ENCODE measurements at regions not wholly inside any gene's neighbourhood (a gene's known extent, or its start where the extent isn't known, plus 50 kb on each side); places are given as distances from the start of the nearest gene placed in this dataset.
"Not testable (repeated sequence)": the region's sequence is repeated elsewhere in the genome, so short reads cannot be mapped to it uniquely, and the experiment has no call there.

DNA sequence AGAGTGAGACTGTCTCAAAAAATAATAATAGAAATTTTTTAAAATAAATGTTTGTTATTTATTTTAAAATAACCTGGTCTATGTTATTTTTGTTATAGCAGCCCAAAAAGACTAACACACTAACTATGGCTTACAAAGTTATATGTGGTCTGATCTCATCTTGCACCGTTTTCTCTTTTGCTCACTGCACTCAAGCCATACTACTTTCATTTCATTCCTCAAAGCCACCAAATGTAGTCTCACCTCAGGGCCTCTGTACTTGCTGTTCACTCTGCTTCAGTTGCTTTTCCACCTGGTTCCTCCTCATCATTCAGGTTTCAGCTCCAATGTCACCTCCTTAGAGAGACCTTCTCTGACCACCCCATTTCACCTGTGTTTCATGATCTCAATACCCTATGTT, 55.2 kb upstream of the MDM1 start:
- DNase-seq (no peak), ATAC-seq (ENCODE audit: low FRiP score) (no peak)
- no peaks in the 10 kb centered on the region for H3K27me3 ChIP-seq (ENCODE audit: control insufficient read depth in 1 of 2, insufficient read depth in 2 of 2, low read length in 1 of 2)
- H3K4me1 ChIP-seq (ENCODE audit: control insufficient read depth in 1 of 2, insufficient read depth in 2 of 2, low read length in 2 of 2), result no peaks in the 10 kb centered on the region
- no peak overlapping the region for H3K4me3 ChIP-seq (ENCODE audit: low read length in 2 of 2)
- intact Hi-C loops (cut with DNase I), result no loop called here
- H3K27ac ChIP-seq (ENCODE audit: low read depth in 1 of 2, low read length in 2 of 2), result no peak overlapping the region
- peaks cover 3% of the 10 kb centered on the region for H3K9me3 ChIP-seq (ENCODE audit: control insufficient read depth, low read length)
- no peaks in the 10 kb centered on the region for H3K36me3 ChIP-seq (ENCODE audit: control insufficient read depth in 1 of 2, insufficient read depth in 2 of 2, low read length in 1 of 2)
- 81 to 83% methylated on average over 1 of the region's 1 CpG for WGBS, 2 donors

DNA sequence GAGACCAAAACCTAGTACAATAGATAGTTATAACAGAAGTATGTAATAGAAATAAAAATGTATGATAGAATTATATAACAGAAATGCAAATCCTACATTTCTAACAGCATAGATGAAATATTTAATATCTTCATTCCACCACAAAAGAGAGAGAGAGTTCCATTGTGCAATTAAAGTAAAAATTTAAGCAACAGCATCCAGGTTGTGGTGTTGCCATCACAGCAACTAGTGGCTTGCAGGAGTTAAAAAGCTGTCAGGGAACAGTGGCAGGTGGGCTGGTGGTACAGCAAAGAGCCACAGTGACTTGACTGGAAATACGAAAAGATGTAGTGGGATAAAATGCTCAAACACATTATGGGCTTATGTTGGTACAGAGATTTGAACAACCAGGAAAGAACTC, 57.1 kb upstream of the MDM1 start:
- Histone ChIP-seq H3K27me3 (ENCODE audit: control insufficient read depth in 1 of 2, insufficient read depth in 2 of 2, low read length in 1 of 2) (no peaks in the 10 kb centered on the region), H3K4me3 (ENCODE audit: low read length in 2 of 2) (no peak overlapping the region), H3K36me3 (ENCODE audit: control insufficient read depth in 1 of 2, insufficient read depth in 2 of 2, low read length in 1 of 2) (no peaks in the 10 kb centered on the region), H3K9me3 (ENCODE audit: control insufficient read depth, low read length) (peaks cover 3% of the 10 kb centered on the region), H3K4me1 (ENCODE audit: control insufficient read depth in 1 of 2, insufficient read depth in 2 of 2, low read length in 2 of 2) (no peaks in the 10 kb centered on the region), H3K27ac (ENCODE audit: low read depth in 1 of 2, low read length in 2 of 2) (no peak overlapping the region)
- DNase-seq (no peak), ATAC-seq (ENCODE audit: low FRiP score) (no peak)
- WGBS, 2 donors, result 87 to 88% methylated on average over 1 of the region's 1 CpG
- intact Hi-C loops (cut with DNase I), result no loop called here

DNA sequence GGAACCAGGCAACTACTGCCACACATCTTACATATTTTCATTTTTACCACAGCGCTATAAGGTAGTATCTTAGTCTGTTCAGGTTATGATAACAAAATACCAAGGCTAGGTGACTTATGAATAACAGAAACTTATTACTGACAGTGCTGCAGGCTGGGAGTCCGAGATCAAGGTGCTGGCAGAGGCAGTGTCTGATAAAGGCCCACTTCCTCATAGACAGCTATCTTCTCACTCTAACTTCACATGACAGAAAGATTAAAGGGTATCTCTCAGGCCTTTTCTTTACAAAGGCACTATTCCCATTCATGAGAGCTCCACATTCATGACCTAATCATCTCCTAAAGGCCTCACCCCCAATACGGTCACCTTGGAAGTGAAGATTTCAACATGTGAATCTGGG, 59.8 kb upstream of the MDM1 start:
- Histone ChIP-seq H3K9me3 (ENCODE audit: control insufficient read depth, low read length) (peaks cover 3% of the 10 kb centered on the region), H3K27me3 (ENCODE audit: control insufficient read depth in 1 of 2, insufficient read depth in 2 of 2, low read length in 1 of 2) (no peaks in the 10 kb centered on the region), H3K27ac (ENCODE audit: low read depth in 1 of 2, low read length in 2 of 2) (no peak overlapping the region), H3K4me3 (ENCODE audit: low read length in 2 of 2) (no peak overlapping the region), H3K4me1 (ENCODE audit: control insufficient read depth in 1 of 2, insufficient read depth in 2 of 2, low read length in 2 of 2) (no peaks in the 10 kb centered on the region), H3K36me3 (ENCODE audit: control insufficient read depth in 1 of 2, insufficient read depth in 2 of 2, low read length in 1 of 2) (no peaks in the 10 kb centered on the region)
- intact Hi-C loops (cut with DNase I), result no loop called here
- WGBS, 2 donors, result 89 to 96% methylated on average over 3 of the region's 3 CpGs
- ATAC-seq (ENCODE audit: low FRiP score) (no peak), DNase-seq (no peak)

DNA sequence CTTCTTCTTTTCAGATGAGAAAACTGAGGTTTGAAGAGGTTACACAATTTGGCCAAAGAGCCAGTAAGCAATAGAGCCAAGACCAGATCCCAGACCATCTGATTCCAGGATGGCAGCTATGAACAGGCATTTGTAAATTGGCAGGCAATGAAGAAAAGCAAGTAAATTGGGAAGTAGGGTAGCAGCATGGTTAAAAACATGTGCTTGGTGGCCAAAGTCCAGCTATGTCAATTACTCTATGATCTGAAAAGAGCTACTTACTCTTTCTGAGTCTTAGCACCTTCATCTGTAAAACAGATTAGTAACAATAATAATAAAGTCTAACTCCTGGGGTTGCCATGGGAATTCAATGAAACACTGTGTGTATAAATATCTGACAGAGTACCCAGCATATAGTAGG, 60.2 kb upstream of the MDM1 start:
- DNase-seq, result no peak
- Histone ChIP-seq H3K27me3 (ENCODE audit: control insufficient read depth in 1 of 2, insufficient read depth in 2 of 2, low read length in 1 of 2) (no peaks in the 10 kb centered on the region), H3K9me3 (ENCODE audit: control insufficient read depth, low read length) (peaks cover 3% of the 10 kb centered on the region), H3K36me3 (ENCODE audit: control insufficient read depth in 1 of 2, insufficient read depth in 2 of 2, low read length in 1 of 2) (no peaks in the 10 kb centered on the region), H3K4me3 (ENCODE audit: low read length in 2 of 2) (no peak overlapping the region), H3K27ac (ENCODE audit: low read depth in 1 of 2, low read length in 2 of 2) (no peak overlapping the region), H3K4me1 (ENCODE audit: control insufficient read depth in 1 of 2, insufficient read depth in 2 of 2, low read length in 2 of 2) (no peaks in the 10 kb centered on the region)
- intact Hi-C loops (cut with DNase I), result no loop called here
- ATAC-seq (ENCODE audit: low FRiP score), result no peak

DNA sequence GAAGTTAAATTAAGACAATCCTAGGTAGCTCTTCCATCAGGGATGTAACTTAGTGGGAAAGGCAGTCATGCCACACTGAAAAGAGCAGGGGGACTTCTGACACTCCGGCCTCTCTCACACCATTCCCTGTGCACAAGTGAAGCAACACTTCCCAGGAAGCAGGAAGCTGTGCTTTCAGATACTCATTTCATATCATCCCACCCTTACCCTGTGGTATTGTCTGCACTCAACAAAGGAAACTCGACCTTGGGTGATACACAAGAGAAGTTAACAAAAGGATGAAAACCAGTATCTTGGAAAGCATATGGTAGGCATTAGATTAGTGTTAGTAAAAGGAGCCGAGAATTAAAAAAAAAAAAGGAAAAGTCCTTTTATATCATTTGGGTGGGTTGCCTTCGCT, 61.3 kb upstream of the MDM1 start:
- no peaks in the 10 kb centered on the region for H3K36me3 ChIP-seq (ENCODE audit: control insufficient read depth in 1 of 2, insufficient read depth in 2 of 2, low read length in 1 of 2)
- H3K9me3 ChIP-seq (ENCODE audit: control insufficient read depth, low read length), result peaks cover 3% of the 10 kb centered on the region
- no peak overlapping the region for H3K4me3 ChIP-seq (ENCODE audit: low read length in 2 of 2)
- no peaks in the 10 kb centered on the region for H3K27me3 ChIP-seq (ENCODE audit: control insufficient read depth in 1 of 2, insufficient read depth in 2 of 2, low read length in 1 of 2)
- ATAC-seq (ENCODE audit: low FRiP score) (no peak), DNase-seq (no peak)
- H3K27ac ChIP-seq (ENCODE audit: low read depth in 1 of 2, low read length in 2 of 2), result no peak overlapping the region
- 83 to 85% methylated on average over 4 of the region's 4 CpGs for WGBS, 2 donors
- H3K4me1 ChIP-seq (ENCODE audit: control insufficient read depth in 1 of 2, insufficient read depth in 2 of 2, low read length in 2 of 2), result no peaks in the 10 kb centered on the region
- intact Hi-C loops (cut with DNase I), result no loop called here

DNA sequence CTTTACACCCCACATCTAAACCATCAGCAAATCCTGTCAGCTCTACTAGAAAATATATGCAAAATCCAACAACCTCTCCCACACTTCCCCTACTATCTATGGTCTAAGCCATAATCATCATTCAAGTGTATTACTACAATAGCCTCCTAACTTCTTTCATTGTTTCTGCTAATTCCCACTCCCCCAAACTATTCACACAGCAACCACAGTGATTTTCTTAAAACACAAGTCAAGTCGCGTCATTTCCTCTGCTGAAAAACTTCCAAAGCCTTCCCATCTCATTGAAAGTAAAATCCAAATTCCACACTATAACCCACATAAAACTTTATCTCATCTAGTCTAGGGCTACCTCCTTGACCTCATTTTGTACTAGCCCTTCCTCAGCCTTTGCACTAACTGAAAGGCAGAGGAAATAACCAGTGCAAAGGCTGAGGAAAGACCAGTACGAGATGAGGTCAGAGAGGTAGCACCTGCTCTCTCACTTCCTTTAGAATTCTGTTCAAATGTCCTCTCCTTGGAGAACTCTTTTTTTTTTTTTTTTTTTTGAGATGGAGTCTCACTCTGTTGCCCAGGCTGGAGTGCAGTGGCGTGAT, 65.5 kb upstream of the MDM1 start:
- WGBS, 2 donors, result 88 to 95% methylated on average over 4 of the region's 4 CpGs
- intact Hi-C loops (cut with DNase I), result no loop called here
- DNase-seq (no peak), ATAC-seq (ENCODE audit: low FRiP score) (no peak)
- no peaks in the 10 kb centered on the region for H3K27me3 ChIP-seq (ENCODE audit: control insufficient read depth in 1 of 2, insufficient read depth in 2 of 2, low read length in 1 of 2)
- no peaks in the 10 kb centered on the region for H3K36me3 ChIP-seq (ENCODE audit: control insufficient read depth in 1 of 2, insufficient read depth in 2 of 2, low read length in 1 of 2)
- H3K4me3 ChIP-seq (ENCODE audit: low read length in 2 of 2), result no peak overlapping the region
- H3K27ac ChIP-seq (ENCODE audit: low read depth in 1 of 2, low read length in 2 of 2), result no peak overlapping the region
- no peaks in the 10 kb centered on the region for H3K9me3 ChIP-seq (ENCODE audit: control insufficient read depth, low read length)
- no peaks in the 10 kb centered on the region for H3K4me1 ChIP-seq (ENCODE audit: control insufficient read depth in 1 of 2, insufficient read depth in 2 of 2, low read length in 2 of 2)

DNA sequence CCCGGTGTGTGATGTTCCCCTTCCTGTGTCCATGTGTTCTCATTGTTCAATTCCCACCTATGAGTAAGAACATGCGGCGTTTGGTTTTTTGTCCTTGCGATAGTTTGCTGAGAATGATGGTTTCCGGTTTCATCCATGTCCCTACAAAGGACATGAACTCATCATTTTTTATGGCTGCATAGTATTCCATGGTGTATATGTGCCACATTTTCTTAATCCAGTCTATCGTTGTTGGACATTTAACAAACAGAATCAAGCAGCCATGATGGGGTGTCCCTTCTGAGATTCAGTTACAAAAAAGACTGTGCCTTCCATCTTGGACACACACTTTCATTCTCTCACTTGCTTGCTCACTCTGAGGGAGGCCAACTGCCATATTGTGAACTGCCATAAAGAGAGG, 66.5 kb upstream of the MDM1 start:
- DNase-seq; H3K9me3 ChIP-seq (ENCODE audit: control insufficient read depth, low read length); H3K4me3 ChIP-seq (ENCODE audit: low read length in 2 of 2); H3K27ac ChIP-seq (ENCODE audit: low read depth in 1 of 2, low read length in 2 of 2); H3K36me3 ChIP-seq (ENCODE audit: control insufficient read depth in 1 of 2, insufficient read depth in 2 of 2, low read length in 1 of 2); H3K4me1 ChIP-seq (ENCODE audit: control insufficient read depth in 1 of 2, insufficient read depth in 2 of 2, low read length in 2 of 2); H3K27me3 ChIP-seq (ENCODE audit: control insufficient read depth in 1 of 2, insufficient read depth in 2 of 2, low read length in 1 of 2); ATAC-seq (ENCODE audit: low FRiP score); intact Hi-C loops (cut with DNase I): not testable (repeated sequence)
- 86 to 91% methylated on average over 2 to 6 of the region's 6 CpGs for WGBS, 2 donors

DNA sequence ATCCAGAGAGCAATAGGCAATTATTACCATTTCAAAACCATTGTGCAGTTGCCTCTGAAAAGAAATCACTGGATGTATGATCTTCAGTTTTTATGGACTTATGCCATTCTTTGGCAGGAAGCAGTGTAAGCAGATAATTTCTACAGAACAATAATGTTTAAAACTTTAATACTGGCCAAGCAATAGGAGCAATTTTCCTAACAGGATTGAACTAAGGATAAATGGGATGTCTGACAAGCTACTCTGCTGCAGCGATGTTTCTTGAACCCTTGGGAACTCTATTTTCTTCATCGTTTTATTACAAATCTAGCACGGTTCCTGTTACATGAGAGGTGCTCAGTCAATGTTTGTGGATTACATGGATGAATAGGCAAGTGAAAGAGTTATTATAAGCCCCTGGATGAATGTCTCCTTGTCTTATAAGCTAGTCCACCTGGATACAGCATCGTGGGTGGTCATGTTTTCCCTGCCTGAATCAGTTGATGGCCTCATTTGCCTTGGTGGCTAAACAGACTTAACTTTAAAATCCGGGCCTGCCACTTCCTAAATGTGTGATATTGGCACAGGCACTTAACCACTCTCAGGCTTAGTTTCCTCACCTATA, 68.2 kb upstream of the MDM1 start:
- H3K36me3 ChIP-seq (ENCODE audit: control insufficient read depth in 1 of 2, insufficient read depth in 2 of 2, low read length in 1 of 2), result no peaks in the 10 kb centered on the region
- intact Hi-C loops (cut with DNase I), result no loop called here
- no peaks in the 10 kb centered on the region for H3K4me1 ChIP-seq (ENCODE audit: control insufficient read depth in 1 of 2, insufficient read depth in 2 of 2, low read length in 2 of 2)
- H3K4me3 ChIP-seq (ENCODE audit: low read length in 2 of 2), result no peak overlapping the region
- ATAC-seq (ENCODE audit: low FRiP score) (no peak), DNase-seq (no peak)
- H3K27ac ChIP-seq (ENCODE audit: low read depth in 1 of 2, low read length in 2 of 2), result no peak overlapping the region
- WGBS, 2 donors, result 52 to 73% methylated on average over 5 of the region's 5 CpGs
- H3K27me3 ChIP-seq (ENCODE audit: control insufficient read depth in 1 of 2, insufficient read depth in 2 of 2, low read length in 1 of 2), result no peaks in the 10 kb centered on the region
- no peaks in the 10 kb centered on the region for H3K9me3 ChIP-seq (ENCODE audit: control insufficient read depth, low read length)

DNA sequence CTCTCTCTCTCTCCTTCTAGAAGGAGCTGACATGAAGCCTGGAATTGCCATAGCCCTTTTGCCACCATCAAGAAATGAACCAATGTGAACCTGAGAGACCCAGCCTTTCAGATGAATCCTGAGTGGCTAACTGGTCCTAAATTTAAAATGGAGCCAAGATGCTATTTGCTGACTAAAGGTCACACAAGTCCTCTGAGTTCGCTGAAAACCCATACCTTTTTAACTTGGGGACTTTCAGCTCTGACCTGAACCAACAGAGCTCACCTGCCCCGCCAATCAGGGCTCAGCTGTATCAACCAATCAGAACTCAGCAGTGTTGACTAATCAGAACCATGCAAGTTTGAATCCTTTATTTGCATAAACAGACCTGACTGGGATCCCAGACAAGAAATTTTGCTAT, 70.3 kb upstream of the MDM1 start:
- ATAC-seq (ENCODE audit: low FRiP score) (no peak), DNase-seq (no peak)
- Histone ChIP-seq H3K27ac (ENCODE audit: low read depth in 1 of 2, low read length in 2 of 2) (no peak overlapping the region), H3K36me3 (ENCODE audit: control insufficient read depth in 1 of 2, insufficient read depth in 2 of 2, low read length in 1 of 2) (no peaks in the 10 kb centered on the region), H3K4me1 (ENCODE audit: control insufficient read depth in 1 of 2, insufficient read depth in 2 of 2, low read length in 2 of 2) (peaks cover 0 to 2% of the 10 kb centered on the region in 2 donors), H3K4me3 (ENCODE audit: low read length in 2 of 2) (no peak overlapping the region), H3K27me3 (ENCODE audit: control insufficient read depth in 1 of 2, insufficient read depth in 2 of 2, low read length in 1 of 2) (no peaks in the 10 kb centered on the region), H3K9me3 (ENCODE audit: control insufficient read depth, low read length) (no peaks in the 10 kb centered on the region)
- 92 to 95% methylated on average over 2 of the region's 2 CpGs for WGBS, 2 donors
- intact Hi-C loops (cut with DNase I), result no loop called here
